ENCODE measurements at regions not wholly inside any gene's neighbourhood (a gene's known extent, or its start where the extent isn't known, plus 50 kb on each side); places are given as distances from the start of the nearest gene placed in this dataset.

DNA sequence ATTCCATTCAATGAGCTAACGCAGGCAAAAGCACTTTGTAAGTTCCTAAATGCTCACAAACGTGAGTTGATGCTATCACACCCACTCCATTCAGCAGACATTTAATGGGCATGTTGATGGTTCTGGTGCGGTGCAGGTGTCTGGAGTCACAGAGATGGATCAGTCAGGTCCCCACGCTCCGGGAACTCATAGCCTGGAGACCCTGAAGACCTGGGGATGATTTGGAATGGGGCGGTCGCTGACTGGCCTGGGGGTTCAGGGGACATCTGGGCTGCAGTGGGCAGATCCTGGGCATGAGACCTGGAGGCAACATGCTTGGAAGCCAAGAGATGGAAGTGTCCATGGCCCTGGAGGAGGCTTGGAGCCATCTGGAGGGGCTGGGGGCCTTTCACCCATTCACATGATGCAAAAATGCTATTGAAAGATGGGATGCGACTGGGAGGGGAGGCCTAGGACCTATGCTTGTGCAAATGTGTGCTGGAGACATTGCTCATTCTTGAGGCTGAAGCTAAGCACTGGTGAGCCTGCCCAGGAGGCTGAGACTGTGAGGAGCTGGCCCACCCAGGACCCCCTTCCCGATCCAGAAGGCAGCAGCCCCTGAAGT is 522.6 kb downstream of the GLRX3 start:
- no peaks in the 10 kb centered on the region for H3K4me1 ChIP-seq (ENCODE audit: control insufficient read depth, insufficient read depth, low read length)
- ChIA-PET CTCF (no interaction called here), POLR2A (no interaction called here)
- no peaks in the 10 kb centered on the region for H3K36me3 ChIP-seq (ENCODE audit: control insufficient read depth, insufficient read depth, low read length)
- ATAC-seq (no peak), DNase-seq (ENCODE audit: low read depth, low spot score) (no peak)
- H3K27me3 ChIP-seq (ENCODE audit: control insufficient read depth, insufficient read depth, low read length): no peaks in the 10 kb centered on the region
- in situ Hi-C loops (cut with HindIII; ENCODE audit: low pct_unique_long_range_greater_than_20kb, low sequenced_read_pairs): no loop called here
- TF ChIP-seq POLR2AphosphoS5 (IDR thresholded peaks at IDR 0.05; ENCODE audit: low read depth, low read length) (no peak), TCF7L2 (IDR thresholded peaks at IDR 0.05; ENCODE audit: low read depth, low read length) (no peak), SIN3A (IDR thresholded peaks at IDR 0.05; ENCODE audit: borderline replicate concordance, insufficient read depth, low read depth, low read length) (no peak)
- TF ChIP-seq, protein P1, sequence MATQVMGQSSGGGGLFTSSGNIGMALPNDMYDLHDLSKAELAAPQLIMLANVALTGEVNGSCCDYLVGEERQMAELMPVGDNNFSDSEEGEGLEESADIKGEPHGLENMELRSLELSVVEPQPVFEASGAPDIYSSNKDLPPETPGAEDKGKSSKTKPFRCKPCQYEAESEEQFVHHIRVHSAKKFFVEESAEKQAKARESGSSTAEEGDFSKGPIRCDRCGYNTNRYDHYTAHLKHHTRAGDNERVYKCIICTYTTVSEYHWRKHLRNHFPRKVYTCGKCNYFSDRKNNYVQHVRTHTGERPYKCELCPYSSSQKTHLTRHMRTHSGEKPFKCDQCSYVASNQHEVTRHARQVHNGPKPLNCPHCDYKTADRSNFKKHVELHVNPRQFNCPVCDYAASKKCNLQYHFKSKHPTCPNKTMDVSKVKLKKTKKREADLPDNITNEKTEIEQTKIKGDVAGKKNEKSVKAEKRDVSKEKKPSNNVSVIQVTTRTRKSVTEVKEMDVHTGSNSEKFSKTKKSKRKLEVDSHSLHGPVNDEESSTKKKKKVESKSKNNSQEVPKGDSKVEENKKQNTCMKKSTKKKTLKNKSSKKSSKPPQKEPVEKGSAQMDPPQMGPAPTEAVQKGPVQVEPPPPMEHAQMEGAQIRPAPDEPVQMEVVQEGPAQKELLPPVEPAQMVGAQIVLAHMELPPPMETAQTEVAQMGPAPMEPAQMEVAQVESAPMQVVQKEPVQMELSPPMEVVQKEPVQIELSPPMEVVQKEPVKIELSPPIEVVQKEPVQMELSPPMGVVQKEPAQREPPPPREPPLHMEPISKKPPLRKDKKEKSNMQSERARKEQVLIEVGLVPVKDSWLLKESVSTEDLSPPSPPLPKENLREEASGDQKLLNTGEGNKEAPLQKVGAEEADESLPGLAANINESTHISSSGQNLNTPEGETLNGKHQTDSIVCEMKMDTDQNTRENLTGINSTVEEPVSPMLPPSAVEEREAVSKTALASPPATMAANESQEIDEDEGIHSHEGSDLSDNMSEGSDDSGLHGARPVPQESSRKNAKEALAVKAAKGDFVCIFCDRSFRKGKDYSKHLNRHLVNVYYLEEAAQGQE (IDR thresholded peaks at IDR 0.05; ENCODE audit: insufficient read depth in 1 of 2, low read depth in 2 of 2, low read length in 1 of 2): no peak
- TF ChIP-seq, protein P2, sequence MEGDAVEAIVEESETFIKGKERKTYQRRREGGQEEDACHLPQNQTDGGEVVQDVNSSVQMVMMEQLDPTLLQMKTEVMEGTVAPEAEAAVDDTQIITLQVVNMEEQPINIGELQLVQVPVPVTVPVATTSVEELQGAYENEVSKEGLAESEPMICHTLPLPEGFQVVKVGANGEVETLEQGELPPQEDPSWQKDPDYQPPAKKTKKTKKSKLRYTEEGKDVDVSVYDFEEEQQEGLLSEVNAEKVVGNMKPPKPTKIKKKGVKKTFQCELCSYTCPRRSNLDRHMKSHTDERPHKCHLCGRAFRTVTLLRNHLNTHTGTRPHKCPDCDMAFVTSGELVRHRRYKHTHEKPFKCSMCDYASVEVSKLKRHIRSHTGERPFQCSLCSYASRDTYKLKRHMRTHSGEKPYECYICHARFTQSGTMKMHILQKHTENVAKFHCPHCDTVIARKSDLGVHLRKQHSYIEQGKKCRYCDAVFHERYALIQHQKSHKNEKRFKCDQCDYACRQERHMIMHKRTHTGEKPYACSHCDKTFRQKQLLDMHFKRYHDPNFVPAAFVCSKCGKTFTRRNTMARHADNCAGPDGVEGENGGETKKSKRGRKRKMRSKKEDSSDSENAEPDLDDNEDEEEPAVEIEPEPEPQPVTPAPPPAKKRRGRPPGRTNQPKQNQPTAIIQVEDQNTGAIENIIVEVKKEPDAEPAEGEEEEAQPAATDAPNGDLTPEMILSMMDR (IDR thresholded peaks at IDR 0.05): no peak
- H3K9me3 ChIP-seq (ENCODE audit: control insufficient read depth, insufficient read depth, low read depth, low read length): no peaks in the 10 kb centered on the region
- no peak overlapping the region for H3K27ac ChIP-seq (ENCODE audit: low read length)
- no TSS peak for BruUV-seq (replicated peaks)
- intact Hi-C loops (cut with micrococcal nuclease; ENCODE audit: unreplicated experiment): no loop called here
- H3K4me3 ChIP-seq (ENCODE audit: low read depth in 2 of 2, low read length in 2 of 2): no peak overlapping the region

DNA sequence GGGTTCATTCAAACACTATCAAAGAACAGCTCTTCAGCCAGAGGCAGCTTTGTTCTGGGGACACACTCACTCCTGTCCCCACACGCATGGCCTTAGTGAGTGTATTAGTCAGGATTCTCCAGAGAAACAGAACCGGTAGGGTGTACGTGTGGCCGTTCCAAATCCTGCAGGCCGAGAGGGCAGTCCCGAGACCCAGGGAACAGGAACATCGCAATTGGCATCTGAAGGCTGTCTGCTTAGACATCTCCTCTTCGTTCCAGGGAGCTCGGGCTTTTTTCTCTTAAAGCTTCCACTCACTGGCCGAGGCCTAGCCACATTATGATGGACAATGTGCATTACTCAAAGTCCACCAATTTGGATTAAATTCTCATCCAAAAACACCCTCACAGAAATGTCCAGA is 523.3 kb downstream of the GLRX3 start:
- CTCF ChIA-PET: no interaction called here

More for the DNA sequence above, 523.3 kb downstream of the GLRX3 start:
- ATAC-seq (no peak), DNase-seq (ENCODE audit: low read depth, low spot score) (no peak)
- Histone ChIP-seq H3K27ac (ENCODE audit: low read length) (no peak overlapping the region), H3K36me3 (ENCODE audit: control insufficient read depth, insufficient read depth, low read length) (no peaks in the 10 kb centered on the region), H3K9me3 (ENCODE audit: control insufficient read depth, insufficient read depth, low read depth, low read length) (no peaks in the 10 kb centered on the region), H3K27me3 (ENCODE audit: control insufficient read depth, insufficient read depth, low read length) (no peaks in the 10 kb centered on the region), H3K4me3 (ENCODE audit: low read depth in 2 of 2, low read length in 2 of 2) (no peak overlapping the region), H3K4me1 (ENCODE audit: control insufficient read depth, insufficient read depth, low read length) (no peaks in the 10 kb centered on the region)
- TF ChIP-seq, protein P2 (IDR thresholded peaks at IDR 0.05): no peak
- TF ChIP-seq POLR2AphosphoS5 (IDR thresholded peaks at IDR 0.05; ENCODE audit: low read depth, low read length) (no peak), SIN3A (IDR thresholded peaks at IDR 0.05; ENCODE audit: borderline replicate concordance, insufficient read depth, low read depth, low read length) (no peak), TCF7L2 (IDR thresholded peaks at IDR 0.05; ENCODE audit: low read depth, low read length) (no peak)
- TF ChIP-seq, protein P1 (IDR thresholded peaks at IDR 0.05; ENCODE audit: insufficient read depth in 1 of 2, low read depth in 2 of 2, low read length in 1 of 2): no peak
- BruUV-seq (replicated peaks): no TSS peak
- in situ Hi-C loops (cut with HindIII; ENCODE audit: low pct_unique_long_range_greater_than_20kb, low sequenced_read_pairs) (no loop called here), intact Hi-C loops (cut with micrococcal nuclease; ENCODE audit: unreplicated experiment) (no loop called here)
- POLR2A ChIA-PET: no interaction called here
